WTC11 (cell line): ENCODE measurements at regions not wholly inside any gene's neighbourhood (a gene's known extent, or its start where the extent isn't known, plus 50 kb on each side); places are given as distances from the start of the nearest gene placed in this dataset.

Source experiments
- ATAC-seq: fragments of 200-7000 bp; cut with Tn5 transposase; 2 replicates; pipeline ENCODE4 v1.10.0; 2021; ENCODE audit warnings: mild to moderate bottlenecking, moderate library complexity
- CTCF ChIA-PET: fragments of 300-600 bp; sonication (Branson Sonifier 250); formaldehyde crosslinking; loops from one replicate; lab custom pipeline; 2021; ENCODE audit warnings: antibody characterized with exemption; lab: Charles Lee
- POLR2A ChIA-PET: fragments of 350-600 bp; sonication (Branson Sonifier 250); formaldehyde crosslinking; loops from one replicate; lab custom pipeline; 2021; ENCODE audit warnings: antibody characterized with exemption; lab: Charles Lee
- DNase-seq: peaks from one replicate; pipeline ENCODE4 v3.0.0; 2021; ENCODE audit warnings: low spot score
- H3K27ac Mint-ChIP-seq: 2 replicates; pipeline ENCODE4 v1.8.0; 2021; ENCODE audit warnings: mixed read lengths
- H3K27me3 Mint-ChIP-seq: 2 replicates; pipeline ENCODE4 v1.8.0; 2021; ENCODE audit warnings: low read depth, mild to moderate bottlenecking, moderate library complexity, mixed read lengths
- H3K36me3 Mint-ChIP-seq: 2 replicates; pipeline ENCODE4 v1.8.0; 2021; ENCODE audit warnings: mixed read lengths
- H3K4me1 Mint-ChIP-seq: 2 replicates; pipeline ENCODE4 v1.8.0; 2022; ENCODE audit warnings: mixed read lengths
- H3K4me3 Mint-ChIP-seq: 2 replicates; pipeline ENCODE4 v1.8.0; 2021; ENCODE audit warnings: mild to moderate bottlenecking, moderate library complexity, mixed read lengths
- H3K9me3 Mint-ChIP-seq: 2 replicates; pipeline ENCODE4 v1.8.0; 2021; ENCODE audit warnings: mixed read lengths
- CREB1 ChIP-seq: sonication (generic); formaldehyde crosslinking; IDR thresholded peaks from 2 replicates; pipeline ENCODE4 v1.8.0; 2023; ENCODE audit warnings: mild to moderate bottlenecking, missing genetic modification reagents
- EMX1 ChIP-seq: fragments of 250-450 bp; sonication (Bioruptor Pico); IDR thresholded peaks from 2 replicates; pipeline ENCODE4 v1.8.0; 2021; ENCODE audit warnings: mild to moderate bottlenecking
- GRHL2 ChIP-seq: fragments of 250-450 bp; sonication (Bioruptor Pico); IDR thresholded peaks from 2 replicates; pipeline ENCODE4 v1.8.0; 2022; ENCODE audit warnings: mild to moderate bottlenecking, moderate library complexity; ENCODE audit not compliant: insufficient replicate concordance, severe bottlenecking
- HMGA2 ChIP-seq: fragments of 250-450 bp; sonication (Bioruptor Pico); IDR thresholded peaks from 2 replicates; pipeline ENCODE4 v1.4.0; 2021; ENCODE audit warnings: mild to moderate bottlenecking, moderate library complexity
- IRF2 ChIP-seq: sonication (generic); formaldehyde crosslinking; IDR thresholded peaks from 2 replicates; pipeline ENCODE4 v1.8.0; 2022; ENCODE audit warnings: low read depth, missing genetic modification reagents, borderline replicate concordance
- JUN ChIP-seq: sonication (generic); formaldehyde crosslinking; IDR thresholded peaks from 2 replicates; pipeline ENCODE4 v1.8.0; 2023; ENCODE audit warnings: mild to moderate bottlenecking, missing genetic modification reagents
- KAT7 ChIP-seq: sonication (generic); formaldehyde crosslinking; IDR thresholded peaks from 2 replicates; pipeline ENCODE4 v1.8.1; 2023; ENCODE audit warnings: missing genetic modification reagents, mild to moderate bottlenecking, borderline replicate concordance
- MYBL2 ChIP-seq: sonication (generic); formaldehyde crosslinking; IDR thresholded peaks from 2 replicates; pipeline ENCODE4 v1.8.1; 2023; ENCODE audit warnings: mild to moderate bottlenecking, moderate library complexity, missing genetic modification reagents
- NR1H2 ChIP-seq: sonication (generic); formaldehyde crosslinking; IDR thresholded peaks from 2 replicates; pipeline ENCODE4 v1.9.0; 2021; ENCODE audit warnings: mild to moderate bottlenecking, moderate library complexity, missing genetic modification reagents
- NR2C2 ChIP-seq: sonication (generic); formaldehyde crosslinking; IDR thresholded peaks from 2 replicates; pipeline ENCODE4 v1.8.0; 2022; ENCODE audit warnings: mild to moderate bottlenecking, missing genetic modification reagents
- PRDM15 ChIP-seq: sonication (generic); formaldehyde crosslinking; IDR thresholded peaks from 2 replicates; pipeline ENCODE4 v1.8.0; 2022; ENCODE audit warnings: missing genetic modification reagents
- TCF7 ChIP-seq: sonication (generic); formaldehyde crosslinking; IDR thresholded peaks from 2 replicates; pipeline ENCODE4 v1.8.0; 2022; ENCODE audit warnings: mild to moderate bottlenecking, low read depth, missing genetic modification reagents, moderate library complexity
- TEAD1 ChIP-seq: sonication (generic); formaldehyde crosslinking; IDR thresholded peaks from 2 replicates; pipeline ENCODE4 v1.8.0; 2022; ENCODE audit warnings: mild to moderate bottlenecking, missing genetic modification reagents
- ZBTB43 ChIP-seq: sonication (generic); formaldehyde crosslinking; IDR thresholded peaks from 2 replicates; pipeline ENCODE4 v1.8.1; 2023; ENCODE audit warnings: mild to moderate bottlenecking, missing genetic modification reagents
- ZMAT4 ChIP-seq: fragments of 250-450 bp; sonication (Bioruptor Pico); IDR thresholded peaks from 2 replicates; pipeline ENCODE4 v1.9.0; 2021; ENCODE audit warnings: mild to moderate bottlenecking
- ZNF121 ChIP-seq: sonication (generic); formaldehyde crosslinking; IDR thresholded peaks from 2 replicates; pipeline ENCODE4 v1.8.0; 2023; ENCODE audit warnings: missing genetic modification reagents
- ZNF219 ChIP-seq: sonication (generic); formaldehyde crosslinking; IDR thresholded peaks from 2 replicates; pipeline ENCODE4 v1.8.0; 2023; ENCODE audit warnings: missing genetic modification reagents, mild to moderate bottlenecking, borderline replicate concordance
- ZNF425 ChIP-seq: fragments of 250-450 bp; sonication (Bioruptor Pico); conservative IDR thresholded peaks from 2 replicates; pipeline ENCODE4 v1.9.0; 2021; ENCODE audit warnings: mild to moderate bottlenecking
- ZSCAN18 ChIP-seq: fragments of 250-450 bp; sonication (Bioruptor Pico); IDR thresholded peaks from 2 replicates; pipeline ENCODE4 v2.1.2; 2022; ENCODE audit warnings: mild to moderate bottlenecking, moderate library complexity
- TF ChIP-seq, protein P1 (sequence below): sonication (generic); formaldehyde crosslinking; IDR thresholded peaks from 2 replicates; pipeline ENCODE4 v1.8.1; 2023; ENCODE audit warnings: mild to moderate bottlenecking, missing genetic modification reagents, moderate library complexity
- TF ChIP-seq, protein P2 (sequence below): sonication (generic); formaldehyde crosslinking; IDR thresholded peaks from 2 replicates; pipeline ENCODE4 v1.8.0; 2022; ENCODE audit warnings: mild to moderate bottlenecking, missing genetic modification reagents
- TF ChIP-seq, protein P3 (sequence below): sonication (generic); formaldehyde crosslinking; IDR thresholded peaks from 2 replicates; pipeline ENCODE4 v1.8.0; 2022; ENCODE audit warnings: mild to moderate bottlenecking, missing genetic modification reagents

- H3K27me3 Mint-ChIP-seq: peaks cover 2% of the 10 kb centered on the region; the same call in 1 of the 2 replicates
- ChIA-PET CTCF (interaction anchor here (1.0 kb wide), 1 partner anchor 19 kb away, joined by 3 read pairs; no protein-coding TSS in a partner anchor), POLR2A (no interaction called here)
- H3K4me1 Mint-ChIP-seq: peaks cover 4% of the 10 kb centered on the region
- H3K36me3 Mint-ChIP-seq: 0 out of 2 replicates have a peak, but pooled peaks cover 3% of the 10 kb centered on the region
- no peak for ATAC-seq
- DNase-seq: no peak
- H3K4me3 Mint-ChIP-seq: no peak overlapping the region
- H3K27ac Mint-ChIP-seq: no peak overlapping the region
- TF ChIP-seq HMGA2 (CRISPR knock-in tag): no peak
- no peak for TF ChIP-seq IRF2 (CRISPR knock-in tag)
- no peak for TF ChIP-seq GRHL2
- no peak for TF ChIP-seq ZNF425 (CRISPR knock-in tag)
- TF ChIP-seq ZMAT4 (CRISPR knock-in tag): no peak
- TF ChIP-seq MYBL2 (CRISPR knock-in tag): no peak
- TF ChIP-seq, protein P1, sequence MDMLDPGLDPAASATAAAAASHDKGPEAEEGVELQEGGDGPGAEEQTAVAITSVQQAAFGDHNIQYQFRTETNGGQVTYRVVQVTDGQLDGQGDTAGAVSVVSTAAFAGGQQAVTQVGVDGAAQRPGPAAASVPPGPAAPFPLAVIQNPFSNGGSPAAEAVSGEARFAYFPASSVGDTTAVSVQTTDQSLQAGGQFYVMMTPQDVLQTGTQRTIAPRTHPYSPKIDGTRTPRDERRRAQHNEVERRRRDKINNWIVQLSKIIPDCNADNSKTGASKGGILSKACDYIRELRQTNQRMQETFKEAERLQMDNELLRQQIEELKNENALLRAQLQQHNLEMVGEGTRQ (CRISPR knock-in tag): no peak
- TF ChIP-seq KAT7 (CRISPR knock-in tag): no peak
- TF ChIP-seq, protein P2, sequence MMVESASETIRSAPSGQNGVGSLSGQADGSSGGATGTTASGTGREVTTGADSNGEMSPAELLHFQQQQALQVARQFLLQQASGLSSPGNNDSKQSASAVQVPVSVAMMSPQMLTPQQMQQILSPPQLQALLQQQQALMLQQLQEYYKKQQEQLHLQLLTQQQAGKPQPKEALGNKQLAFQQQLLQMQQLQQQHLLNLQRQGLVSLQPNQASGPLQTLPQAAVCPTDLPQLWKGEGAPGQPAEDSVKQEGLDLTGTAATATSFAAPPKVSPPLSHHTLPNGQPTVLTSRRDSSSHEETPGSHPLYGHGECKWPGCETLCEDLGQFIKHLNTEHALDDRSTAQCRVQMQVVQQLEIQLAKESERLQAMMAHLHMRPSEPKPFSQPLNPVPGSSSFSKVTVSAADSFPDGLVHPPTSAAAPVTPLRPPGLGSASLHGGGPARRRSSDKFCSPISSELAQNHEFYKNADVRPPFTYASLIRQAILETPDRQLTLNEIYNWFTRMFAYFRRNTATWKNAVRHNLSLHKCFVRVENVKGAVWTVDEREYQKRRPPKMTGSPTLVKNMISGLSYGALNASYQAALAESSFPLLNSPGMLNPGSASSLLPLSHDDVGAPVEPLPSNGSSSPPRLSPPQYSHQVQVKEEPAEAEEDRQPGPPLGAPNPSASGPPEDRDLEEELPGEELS (CRISPR knock-in tag): no peak
- TF ChIP-seq NR2C2: no peak
- no peak for TF ChIP-seq ZNF121
- no peak for TF ChIP-seq ZNF219 (CRISPR knock-in tag)
- no peak for TF ChIP-seq TEAD1 (CRISPR knock-in tag)
- H3K9me3 Mint-ChIP-seq: no peaks in the 10 kb centered on the region; the same call in 1 of the 2 replicates
Measured at GRCh38 chr15:29637555-29637954, 184.7 kb downstream of the TJP1 start.

DNA sequence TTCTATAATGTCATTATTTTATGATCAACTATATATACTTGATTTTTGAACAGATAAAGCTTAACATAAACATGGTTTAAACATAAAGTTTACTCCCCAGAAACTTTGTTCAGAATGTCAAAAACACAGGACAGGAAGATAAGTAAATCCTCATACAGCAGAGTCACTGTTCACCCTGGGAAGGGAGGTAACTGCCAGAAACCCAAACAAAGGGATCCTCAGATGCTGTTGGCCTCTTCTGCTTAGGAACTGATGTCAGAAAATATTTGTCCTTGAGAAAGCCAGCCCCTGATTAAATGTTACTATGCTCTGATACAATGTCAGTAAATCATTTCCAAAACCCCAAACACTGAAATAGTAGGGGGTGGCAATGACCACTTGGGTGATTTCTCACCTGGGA is 185.3 kb downstream of the TJP1 start:
- ATAC-seq (no peak), DNase-seq (no peak)
- Mint-ChIP-seq H3K9me3 (no peaks in the 10 kb centered on the region; the same call in 1 of the 2 replicates), H3K4me1 (peaks cover 5% of the 10 kb centered on the region), H3K27me3 (peaks cover 2% of the 10 kb centered on the region; the same call in 1 of the 2 replicates), H3K27ac (no peak overlapping the region), H3K36me3 (0 out of 2 replicates have a peak, but pooled peaks cover 3% of the 10 kb centered on the region), H3K4me3 (no peak overlapping the region)
- ChIA-PET POLR2A (no interaction called here), CTCF (no interaction called here)
- no peak for TF ChIP-seq MYBL2 (CRISPR knock-in tag)
- no peak for TF ChIP-seq JUN (CRISPR knock-in tag)
- no peak for TF ChIP-seq TCF7 (CRISPR knock-in tag)
- TF ChIP-seq NR1H2 (CRISPR knock-in tag): no peak
- no peak for TF ChIP-seq ZBTB43
- no peak for TF ChIP-seq EMX1
- no peak for TF ChIP-seq CREB1
- TF ChIP-seq, protein P3, sequence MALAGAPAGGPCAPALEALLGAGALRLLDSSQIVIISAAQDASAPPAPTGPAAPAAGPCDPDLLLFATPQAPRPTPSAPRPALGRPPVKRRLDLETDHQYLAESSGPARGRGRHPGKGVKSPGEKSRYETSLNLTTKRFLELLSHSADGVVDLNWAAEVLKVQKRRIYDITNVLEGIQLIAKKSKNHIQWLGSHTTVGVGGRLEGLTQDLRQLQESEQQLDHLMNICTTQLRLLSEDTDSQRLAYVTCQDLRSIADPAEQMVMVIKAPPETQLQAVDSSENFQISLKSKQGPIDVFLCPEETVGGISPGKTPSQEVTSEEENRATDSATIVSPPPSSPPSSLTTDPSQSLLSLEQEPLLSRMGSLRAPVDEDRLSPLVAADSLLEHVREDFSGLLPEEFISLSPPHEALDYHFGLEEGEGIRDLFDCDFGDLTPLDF (CRISPR knock-in tag): no peak
- no peak for TF ChIP-seq PRDM15 (CRISPR knock-in tag)
- TF ChIP-seq NR2C2: no peak
- no peak for TF ChIP-seq ZSCAN18 (CRISPR knock-in tag)
